ENCODE measurements at regions not wholly inside any gene's neighbourhood (a gene's known extent, or its start where the extent isn't known, plus 50 kb on each side); places are given as distances from the start of the nearest gene placed in this dataset.

- no peaks in the 10 kb centered on the region for H3K4me1 Mint-ChIP-seq
- ChIA-PET POLR2A (no interaction called here), CTCF (no interaction called here)
- no peak for ATAC-seq
- no peak overlapping the region for H3K4me3 Mint-ChIP-seq
- H3K9me3 ChIP-seq (ENCODE audit: control insufficient read depth in 2 of 3, low read length in 3 of 3), result no peaks in the 10 kb centered on the region
- no peaks in the 10 kb centered on the region for H3K36me3 Mint-ChIP-seq
- intact Hi-C loops (cut with micrococcal nuclease), result no loop called here
- H3K27me3 ChIP-seq (ENCODE audit: control insufficient read depth in 2 of 2, insufficient read depth in 2 of 2, low read length in 2 of 2), result no peaks in the 10 kb centered on the region
- no peak for DNase-seq
- H3K4me1 ChIP-seq (ENCODE audit: control insufficient read depth in 2 of 2, insufficient read depth in 2 of 2, low read length in 2 of 2), result no peaks in the 10 kb centered on the region
- H3K27me3 Mint-ChIP-seq, result no peaks in the 10 kb centered on the region
- H3K27ac ChIP-seq (ENCODE audit: low read depth, low read length), result no peak overlapping the region
- no peak overlapping the region for H3K4me3 ChIP-seq (ENCODE audit: low read length)
- H3K9me3 Mint-ChIP-seq, result peaks cover 0 to 17% (median 5%) of the 10 kb centered on the region in 11 donors
- no peaks in the 10 kb centered on the region for H3K36me3 ChIP-seq (ENCODE audit: control insufficient read depth in 2 of 3, insufficient read depth in 3 of 3, low read length in 3 of 3)
- no peak overlapping the region for H3K27ac Mint-ChIP-seq
Measured at GRCh38 chr13:70816853-70817252, 708.6 kb upstream of the KLHL1 start.

GRCh38 chr13:70814684-70815083 lies 706.4 kb upstream of the KLHL1 start:
- Mint-ChIP-seq H3K36me3 (no peaks in the 10 kb centered on the region), H3K27me3 (no peaks in the 10 kb centered on the region), H3K27ac (no peak overlapping the region), H3K4me1 (no peaks in the 10 kb centered on the region), H3K4me3 (no peak overlapping the region), H3K9me3 (peaks cover 0 to 18% (median 10%) of the 10 kb centered on the region in 11 donors)
- Histone ChIP-seq H3K27me3 (ENCODE audit: control insufficient read depth in 2 of 2, insufficient read depth in 2 of 2, low read length in 2 of 2) (no peaks in the 10 kb centered on the region), H3K36me3 (ENCODE audit: control insufficient read depth in 2 of 3, insufficient read depth in 3 of 3, low read length in 3 of 3) (no peaks in the 10 kb centered on the region), H3K27ac (ENCODE audit: low read depth, low read length) (no peak overlapping the region), H3K4me3 (ENCODE audit: low read length) (no peak overlapping the region), H3K4me1 (ENCODE audit: control insufficient read depth in 2 of 2, insufficient read depth in 2 of 2, low read length in 2 of 2) (no peaks in the 10 kb centered on the region), H3K9me3 (ENCODE audit: control insufficient read depth in 2 of 3, low read length in 3 of 3) (no peaks in the 10 kb centered on the region)
- ATAC-seq, result no peak
- POLR2A ChIA-PET, result no interaction called here
- no peak for DNase-seq
- intact Hi-C loops (cut with micrococcal nuclease), result no loop called here
- CTCF ChIA-PET, result no interaction called here

GRCh38 chr13:70812481-70812880 lies 704.2 kb upstream of the KLHL1 start:
- DNase-seq (no peak), ATAC-seq (no peak)
- Mint-ChIP-seq H3K36me3 (no peaks in the 10 kb centered on the region), H3K27me3 (no peaks in the 10 kb centered on the region), H3K27ac (no peak overlapping the region), H3K4me1 (no peaks in the 10 kb centered on the region), H3K4me3 (no peak overlapping the region), H3K9me3 (peaks cover 0 to 27% (median 6%) of the 10 kb centered on the region in 11 donors)
- Histone ChIP-seq H3K27ac (ENCODE audit: low read depth, low read length) (no peak overlapping the region), H3K4me1 (ENCODE audit: control insufficient read depth in 2 of 2, insufficient read depth in 2 of 2, low read length in 2 of 2) (no peaks in the 10 kb centered on the region), H3K36me3 (ENCODE audit: control insufficient read depth in 2 of 3, insufficient read depth in 3 of 3, low read length in 3 of 3) (no peaks in the 10 kb centered on the region), H3K27me3 (ENCODE audit: control insufficient read depth in 2 of 2, insufficient read depth in 2 of 2, low read length in 2 of 2) (no peaks in the 10 kb centered on the region), H3K4me3 (ENCODE audit: low read length) (no peak overlapping the region), H3K9me3 (ENCODE audit: control insufficient read depth in 2 of 3, low read length in 3 of 3) (no peaks in the 10 kb centered on the region)
- CTCF ChIA-PET, result no interaction called here
- intact Hi-C loops (cut with micrococcal nuclease), result no loop called here
- POLR2A ChIA-PET, result no interaction called here

GRCh38 chr13:70809588-70809987 lies 701.3 kb upstream of the KLHL1 start:
- Histone ChIP-seq H3K36me3 (ENCODE audit: control insufficient read depth in 2 of 3, insufficient read depth in 3 of 3, low read length in 3 of 3) (no peaks in the 10 kb centered on the region), H3K27ac (ENCODE audit: low read depth, low read length) (no peak overlapping the region), H3K9me3 (ENCODE audit: control insufficient read depth in 2 of 3, low read length in 3 of 3) (no peaks in the 10 kb centered on the region), H3K4me1 (ENCODE audit: control insufficient read depth in 2 of 2, insufficient read depth in 2 of 2, low read length in 2 of 2) (no peaks in the 10 kb centered on the region), H3K4me3 (ENCODE audit: low read length) (no peak overlapping the region), H3K27me3 (ENCODE audit: control insufficient read depth in 2 of 2, insufficient read depth in 2 of 2, low read length in 2 of 2) (no peaks in the 10 kb centered on the region)
- ChIA-PET CTCF (no interaction called here), POLR2A (no interaction called here)
- ATAC-seq (no peak), DNase-seq (no peak)
- intact Hi-C loops (cut with micrococcal nuclease), result no loop called here
- no peaks in the 10 kb centered on the region for H3K4me1 Mint-ChIP-seq
- H3K27me3 Mint-ChIP-seq, result no peaks in the 10 kb centered on the region
- peaks cover 0 to 22% (median 7%) of the 10 kb centered on the region in 11 donors for H3K9me3 Mint-ChIP-seq
- no peaks in the 10 kb centered on the region for H3K36me3 Mint-ChIP-seq
- H3K27ac Mint-ChIP-seq, result no peak overlapping the region
- H3K4me3 Mint-ChIP-seq, result no peak overlapping the region

- H3K4me1 ChIP-seq (ENCODE audit: control insufficient read depth in 2 of 2, insufficient read depth in 2 of 2, low read length in 2 of 2), result no peaks in the 10 kb centered on the region
- no peak for DNase-seq
- H3K36me3 ChIP-seq (ENCODE audit: control insufficient read depth in 2 of 3, insufficient read depth in 3 of 3, low read length in 3 of 3), result no peaks in the 10 kb centered on the region
- no peaks in the 10 kb centered on the region for H3K27me3 ChIP-seq (ENCODE audit: control insufficient read depth in 2 of 2, insufficient read depth in 2 of 2, low read length in 2 of 2)
- H3K9me3 Mint-ChIP-seq, result peaks cover 0 to 9% (median 0%) of the 10 kb centered on the region in 11 donors
- POLR2A ChIA-PET, result interaction anchor here (0.6 kb wide), 1 partner anchor 8 kb away, joined by 3 read pairs; no protein-coding TSS in a partner anchor
- no peak for ATAC-seq
- H3K4me3 ChIP-seq (ENCODE audit: low read length), result no peak overlapping the region
- no peaks in the 10 kb centered on the region for H3K4me1 Mint-ChIP-seq
- no peak overlapping the region for H3K27ac ChIP-seq (ENCODE audit: low read depth, low read length)
- no peaks in the 10 kb centered on the region for H3K27me3 Mint-ChIP-seq
- H3K4me3 Mint-ChIP-seq, result no peak overlapping the region
- H3K36me3 Mint-ChIP-seq, result no peaks in the 10 kb centered on the region
- no peaks in the 10 kb centered on the region for H3K9me3 ChIP-seq (ENCODE audit: control insufficient read depth in 2 of 3, low read length in 3 of 3)
- intact Hi-C loops (cut with micrococcal nuclease), result no loop called here
- CTCF ChIA-PET, result no interaction called here
- H3K27ac Mint-ChIP-seq, result no peak overlapping the region
Measured at GRCh38 chr13:70798385-70798784, 690.1 kb upstream of the KLHL1 start.

- ChIA-PET CTCF (no interaction called here), POLR2A (no interaction called here)
- ATAC-seq (no peak), DNase-seq (no peak)
- Histone ChIP-seq H3K4me3 (ENCODE audit: low read length) (no peak overlapping the region), H3K36me3 (ENCODE audit: control insufficient read depth in 2 of 3, insufficient read depth in 3 of 3, low read length in 3 of 3) (no peaks in the 10 kb centered on the region), H3K4me1 (ENCODE audit: control insufficient read depth in 2 of 2, insufficient read depth in 2 of 2, low read length in 2 of 2) (no peaks in the 10 kb centered on the region), H3K27ac (ENCODE audit: low read depth, low read length) (no peak overlapping the region), H3K9me3 (ENCODE audit: control insufficient read depth in 2 of 3, low read length in 3 of 3) (no peaks in the 10 kb centered on the region), H3K27me3 (ENCODE audit: control insufficient read depth in 2 of 2, insufficient read depth in 2 of 2, low read length in 2 of 2) (no peaks in the 10 kb centered on the region)
- Mint-ChIP-seq H3K9me3 (peaks cover 0 to 9% (median 0%) of the 10 kb centered on the region in 11 donors), H3K36me3 (no peaks in the 10 kb centered on the region), H3K4me3 (no peak overlapping the region), H3K4me1 (no peaks in the 10 kb centered on the region), H3K27ac (no peak overlapping the region), H3K27me3 (no peaks in the 10 kb centered on the region)
- intact Hi-C loops (cut with micrococcal nuclease), result no loop called here
Measured at GRCh38 chr13:70795484-70795883, 687.2 kb upstream of the KLHL1 start.

- Histone ChIP-seq H3K4me3 (ENCODE audit: low read length) (no peak overlapping the region), H3K9me3 (ENCODE audit: control insufficient read depth in 2 of 3, low read length in 3 of 3) (no peaks in the 10 kb centered on the region), H3K36me3 (ENCODE audit: control insufficient read depth in 2 of 3, insufficient read depth in 3 of 3, low read length in 3 of 3) (no peaks in the 10 kb centered on the region), H3K27me3 (ENCODE audit: control insufficient read depth in 2 of 2, insufficient read depth in 2 of 2, low read length in 2 of 2) (no peaks in the 10 kb centered on the region), H3K4me1 (ENCODE audit: control insufficient read depth in 2 of 2, insufficient read depth in 2 of 2, low read length in 2 of 2) (no peaks in the 10 kb centered on the region), H3K27ac (ENCODE audit: low read depth, low read length) (no peak overlapping the region)
- no peak overlapping the region for H3K4me3 Mint-ChIP-seq
- intact Hi-C loops (cut with micrococcal nuclease), result no loop called here
- CTCF ChIA-PET, result no interaction called here
- POLR2A ChIA-PET, result no interaction called here
- no peaks in the 10 kb centered on the region for H3K4me1 Mint-ChIP-seq
- no peaks in the 10 kb centered on the region for H3K36me3 Mint-ChIP-seq
- DNase-seq (no peak), ATAC-seq (no peak)
- H3K27ac Mint-ChIP-seq, result no peak overlapping the region
- H3K27me3 Mint-ChIP-seq, result no peaks in the 10 kb centered on the region
- H3K9me3 Mint-ChIP-seq, result peaks cover 0 to 16% (median 0%) of the 10 kb centered on the region in 11 donors
Measured at GRCh38 chr13:70792121-70792520, 683.9 kb upstream of the KLHL1 start.

Data from naive thymus-derived CD4-positive, alpha-beta T cell (primary cell).